H1 (cell line): ENCODE measurements at regions not wholly inside any gene's neighbourhood (a gene's known extent, or its start where the extent isn't known, plus 50 kb on each side); places are given as distances from the start of the nearest gene placed in this dataset.

ENCODE experiments used
- EGR1 ChIP-seq: IDR thresholded peaks from 2 replicates; pipeline ENCODE4 v1.6.1; 2011; ENCODE audit warnings: low read depth, low read length, borderline replicate concordance
- EP300 ChIP-seq, 2 experiments: IDR thresholded peaks; 1 replicate in 1 of 2; 2 replicates in 1 of 2; pipeline ENCODE4 v1.6.1; 2011 to 2012; ENCODE audit warnings: low read depth in 2 of 2, low read length in 2 of 2, mild to moderate bottlenecking in 2 of 2, borderline replicate concordance in 1 of 2, inconsistent platforms in 1 of 2, moderate library complexity in 1 of 2
- POLR2A ChIP-seq, 2 experiments: IDR thresholded peaks; 1 replicate in 1 of 2; 2 replicates in 1 of 2; pipeline ENCODE4 v1.6.1; 2011; ENCODE audit warnings: low read depth in 2 of 2, low read length in 2 of 2, mild to moderate bottlenecking in 2 of 2; ENCODE audit errors: control extremely low read depth in 1 of 2
- SP2 ChIP-seq: IDR thresholded peaks from 2 replicates; pipeline ENCODE4 v1.6.1; 2012; ENCODE audit warnings: mild to moderate bottlenecking, low read length, inconsistent platforms
- YY1 ChIP-seq: IDR thresholded peaks from 2 replicates; pipeline ENCODE4 v1.6.1; 2011; ENCODE audit warnings: low read depth, mild to moderate bottlenecking, low read length
- TF ChIP-seq, protein P1 (sequence below), 3 experiments: IDR thresholded peaks; 1 replicate in 2 of 3; 2 replicates in 1 of 3; pipeline versions ENCODE4 v1.5.1 to v1.6.1; 2011; ENCODE audit warnings: low read length in 3 of 3, mild to moderate bottlenecking in 3 of 3, inconsistent platforms in 2 of 3, low read depth in 1 of 3, moderate library complexity in 1 of 3; ENCODE audit not compliant: insufficient read depth in 1 of 3; ENCODE audit errors: control extremely low read depth in 1 of 3

DNA sequence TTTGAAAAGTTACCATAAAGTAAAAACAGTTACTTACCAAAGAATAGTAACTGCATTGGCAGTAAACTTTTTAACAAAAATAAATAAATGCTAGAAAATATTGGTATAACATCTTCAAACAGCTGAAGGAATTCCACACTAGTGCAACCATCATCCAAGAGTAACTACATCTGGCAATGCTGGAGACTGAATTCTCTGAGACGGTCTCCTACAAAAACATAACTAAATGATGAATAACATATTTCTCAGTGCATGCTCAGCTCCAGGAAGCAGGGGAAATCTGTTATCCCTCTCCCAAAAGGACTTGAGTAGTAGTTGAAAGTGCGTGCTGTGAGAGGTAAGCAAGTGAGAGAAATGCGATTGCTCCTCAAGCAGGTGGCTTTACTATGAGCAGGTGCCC, 526.8 kb upstream of the CCDC54 start:
- TF ChIP-seq SP2 (no peak), EP300 (IDR thresholded peaks at IDR 0.05; ENCODE audit: borderline replicate concordance in 1 of 2, low read depth in 2 of 2, low read length in 2 of 2) (no peak), POLR2A (IDR thresholded peaks at IDR 0.05; ENCODE audit: control extremely low read depth in 1 of 2, low read depth in 2 of 2, low read length in 2 of 2) (no peak), EGR1 (no peak), YY1 (no peak)
- TF ChIP-seq, protein P1, sequence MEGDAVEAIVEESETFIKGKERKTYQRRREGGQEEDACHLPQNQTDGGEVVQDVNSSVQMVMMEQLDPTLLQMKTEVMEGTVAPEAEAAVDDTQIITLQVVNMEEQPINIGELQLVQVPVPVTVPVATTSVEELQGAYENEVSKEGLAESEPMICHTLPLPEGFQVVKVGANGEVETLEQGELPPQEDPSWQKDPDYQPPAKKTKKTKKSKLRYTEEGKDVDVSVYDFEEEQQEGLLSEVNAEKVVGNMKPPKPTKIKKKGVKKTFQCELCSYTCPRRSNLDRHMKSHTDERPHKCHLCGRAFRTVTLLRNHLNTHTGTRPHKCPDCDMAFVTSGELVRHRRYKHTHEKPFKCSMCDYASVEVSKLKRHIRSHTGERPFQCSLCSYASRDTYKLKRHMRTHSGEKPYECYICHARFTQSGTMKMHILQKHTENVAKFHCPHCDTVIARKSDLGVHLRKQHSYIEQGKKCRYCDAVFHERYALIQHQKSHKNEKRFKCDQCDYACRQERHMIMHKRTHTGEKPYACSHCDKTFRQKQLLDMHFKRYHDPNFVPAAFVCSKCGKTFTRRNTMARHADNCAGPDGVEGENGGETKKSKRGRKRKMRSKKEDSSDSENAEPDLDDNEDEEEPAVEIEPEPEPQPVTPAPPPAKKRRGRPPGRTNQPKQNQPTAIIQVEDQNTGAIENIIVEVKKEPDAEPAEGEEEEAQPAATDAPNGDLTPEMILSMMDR (IDR thresholded peaks at IDR 0.05; ENCODE audit: control extremely low read depth in 1 of 3, insufficient read depth in 1 of 3, low read depth in 1 of 3, low read length in 3 of 3), result no peak
